Activated CD4-positive, alpha-beta T cell treated with anti-CD3 and anti-CD28 coated beads for 4 hours (primary cell): ENCODE measurements at regions not wholly inside any gene's neighbourhood (a gene's known extent, or its start where the extent isn't known, plus 50 kb on each side); places are given as distances from the start of the nearest gene placed in this dataset.

ENCODE experiments used
- DNase-seq, 2 donors: peaks; one replicate each; pipeline ENCODE4 v3.0.0-alpha.2; 2020

DNA sequence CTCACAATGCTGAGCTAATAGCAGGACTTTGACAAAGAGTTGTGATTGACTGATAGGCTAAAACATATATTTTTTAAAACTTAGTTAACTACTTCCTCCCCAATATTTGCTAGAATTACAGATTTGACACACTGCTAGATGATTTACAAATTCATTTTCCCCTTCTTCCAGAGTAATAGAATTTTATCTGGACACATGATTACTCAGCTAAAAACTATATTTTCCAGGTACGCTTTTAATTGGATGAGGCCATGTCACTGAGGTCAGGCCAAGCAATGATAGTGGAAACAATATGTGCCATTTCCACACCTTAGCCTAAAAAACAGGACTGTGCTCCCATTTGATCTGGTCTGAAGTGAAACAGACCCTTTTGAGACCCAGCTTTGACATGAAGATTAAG, 193.3 kb upstream of the PGRMC2 start:
- DNase-seq, result no peak

DNA sequence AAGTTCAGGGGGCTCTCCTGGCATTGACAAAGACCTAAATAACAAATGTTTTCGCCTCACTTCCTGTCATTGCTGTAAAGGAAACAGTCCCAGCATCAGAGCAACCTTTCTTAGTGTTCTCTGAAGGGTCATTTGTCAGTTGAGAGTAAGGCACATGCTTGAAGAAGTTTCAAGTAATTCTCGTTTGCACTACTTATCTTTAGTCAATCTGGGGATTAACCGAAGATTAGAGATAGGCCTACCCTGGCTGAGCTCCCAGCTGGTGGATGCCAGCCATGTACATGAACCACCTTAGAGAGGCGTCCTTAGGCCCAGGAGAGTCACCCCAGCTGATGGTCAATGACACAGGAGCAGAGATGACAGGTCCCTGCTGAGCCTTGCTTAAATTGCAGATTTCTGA, 189.9 kb upstream of the PGRMC2 start:
- DNase-seq, result no peak

DNA sequence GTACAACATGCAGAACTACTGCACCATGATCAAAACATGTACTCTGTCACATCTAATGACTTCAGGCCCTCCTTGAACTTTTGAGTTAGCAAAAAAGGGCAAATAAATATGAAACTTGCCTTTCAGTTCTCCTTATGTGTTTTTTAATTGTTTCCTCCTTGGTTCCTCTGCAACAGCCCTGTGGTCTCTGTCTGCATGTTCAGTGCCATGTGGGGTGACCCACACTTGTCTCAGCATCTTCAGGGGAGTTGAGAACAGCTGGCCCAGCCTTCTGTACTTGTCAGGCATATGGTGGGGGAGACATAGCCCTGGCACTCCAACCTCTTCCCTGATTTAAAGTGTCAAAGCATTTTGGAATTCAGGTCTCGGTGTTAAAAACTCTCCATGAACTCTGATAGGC, 188.0 kb upstream of the PGRMC2 start:
- no peak for DNase-seq

DNA sequence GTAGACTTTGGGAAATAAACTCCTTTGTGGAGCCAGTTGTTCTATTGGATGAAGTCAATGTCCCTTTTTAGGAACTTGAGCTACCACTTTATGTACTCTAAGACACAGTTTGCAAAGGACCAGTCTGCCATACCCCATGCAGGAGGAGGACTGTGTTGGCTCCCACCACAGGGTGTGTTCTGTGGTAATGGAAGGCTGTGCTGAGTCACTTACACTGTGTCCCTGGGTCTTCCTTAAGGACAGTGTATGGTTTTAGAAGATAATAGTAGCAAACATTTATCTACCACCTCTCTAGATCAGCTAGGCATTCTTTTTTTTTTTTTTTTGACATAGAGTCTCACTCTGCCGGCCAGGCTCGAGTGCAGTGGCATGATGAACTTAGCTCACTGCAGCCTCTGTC, 184.0 kb upstream of the PGRMC2 start:
- DNase-seq, result no peak

- no peak for DNase-seq
Measured at GRCh38 chr4:128470492-128471053, 183.0 kb upstream of the PGRMC2 start.

DNA sequence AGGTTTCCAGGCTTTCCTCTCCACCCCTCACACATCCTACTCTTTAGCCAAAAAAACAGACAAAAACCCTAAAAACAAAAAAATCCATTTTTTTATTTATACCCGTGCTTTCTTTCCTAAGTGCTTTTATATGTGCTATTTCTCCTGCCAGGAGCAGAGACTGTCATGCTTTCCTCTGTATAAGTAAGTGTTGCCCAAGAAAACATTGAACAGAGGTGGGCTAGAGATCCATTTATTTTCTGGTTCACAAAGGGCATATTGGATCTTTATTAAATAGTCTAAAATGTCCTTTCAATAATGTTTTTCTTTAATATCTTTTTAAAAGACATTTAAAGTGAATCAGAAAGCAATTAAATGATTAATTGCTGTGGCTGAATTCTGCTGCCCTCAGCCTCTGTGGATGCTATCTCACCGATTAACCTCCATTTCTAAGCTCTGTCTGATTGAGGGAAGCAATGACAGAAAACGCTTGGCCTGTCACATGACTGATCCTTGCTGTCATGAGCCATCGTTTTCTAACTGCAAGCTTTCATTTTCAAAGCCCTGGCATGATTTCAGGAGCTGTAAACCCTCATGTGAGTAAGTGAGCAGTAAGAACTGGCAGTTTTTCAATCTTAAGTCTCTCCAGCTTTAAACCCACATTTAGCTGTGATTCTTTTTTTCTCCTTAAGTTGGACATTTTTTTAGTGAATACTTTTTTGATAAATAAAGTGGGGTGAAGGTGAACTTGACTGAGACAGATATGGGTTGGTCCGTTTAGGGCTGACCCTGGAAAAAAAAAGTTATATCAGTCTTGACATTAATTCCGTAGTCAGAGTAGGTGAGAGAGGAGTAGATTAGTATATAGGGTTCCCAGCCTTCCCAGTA, 180.7 kb upstream of the PGRMC2 start:
- no peak for DNase-seq

- DNase-seq, result no peak
Measured at GRCh38 chr4:128465523-128465922, 177.9 kb upstream of the PGRMC2 start.

DNA sequence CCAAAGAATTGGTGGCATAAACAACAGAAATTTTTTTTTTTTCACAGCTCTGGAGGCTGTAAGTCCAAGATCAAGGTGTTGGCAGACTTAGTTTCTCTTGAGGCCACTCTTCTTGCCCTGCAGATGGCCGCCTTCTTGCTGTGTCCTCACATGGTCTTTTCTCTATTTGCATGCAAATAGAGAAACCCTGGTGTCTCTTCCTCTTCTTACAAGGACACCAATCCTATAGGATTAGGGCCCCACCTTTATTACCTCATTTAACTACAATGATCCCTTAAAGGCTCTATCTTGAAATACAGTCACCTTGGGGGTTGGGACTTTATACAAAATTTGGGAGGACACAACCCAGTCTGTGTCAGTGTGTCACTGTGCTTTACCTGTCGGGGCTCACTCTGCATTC, 175.4 kb upstream of the PGRMC2 start:
- DNase-seq, result no peak

DNA sequence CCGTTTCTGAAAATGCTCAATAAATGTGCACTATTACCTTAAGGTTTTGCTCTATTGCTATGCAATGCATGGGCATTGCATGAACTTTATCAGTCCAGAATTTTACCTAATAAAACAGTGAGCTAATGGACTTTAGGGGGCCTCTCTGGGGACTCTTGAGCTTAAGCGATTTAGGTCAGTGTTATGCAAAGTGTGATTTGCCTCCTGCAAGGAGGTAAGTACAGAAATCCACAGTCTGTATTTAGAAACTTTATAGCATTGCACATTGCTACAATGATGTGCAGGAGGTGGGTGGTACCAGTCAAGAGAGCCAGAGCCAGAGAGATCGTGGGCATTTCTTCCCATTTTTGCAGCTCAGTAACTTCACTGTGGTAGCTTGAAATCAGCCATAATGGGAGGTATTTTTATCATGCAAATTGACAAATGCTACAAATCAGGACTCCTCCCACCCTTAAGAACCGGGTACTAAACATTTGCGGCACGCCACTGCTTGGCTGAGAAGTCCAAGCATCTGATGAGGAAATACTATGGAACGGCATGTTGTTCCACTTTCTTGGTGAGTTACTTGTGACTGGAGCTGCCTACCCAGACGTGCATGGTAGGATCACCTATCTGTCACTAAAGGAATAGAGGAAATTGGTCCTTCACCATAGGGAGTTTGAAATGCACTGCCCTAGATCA, 174.6 kb upstream of the PGRMC2 start:
- DNase-seq, result no peak

DNA sequence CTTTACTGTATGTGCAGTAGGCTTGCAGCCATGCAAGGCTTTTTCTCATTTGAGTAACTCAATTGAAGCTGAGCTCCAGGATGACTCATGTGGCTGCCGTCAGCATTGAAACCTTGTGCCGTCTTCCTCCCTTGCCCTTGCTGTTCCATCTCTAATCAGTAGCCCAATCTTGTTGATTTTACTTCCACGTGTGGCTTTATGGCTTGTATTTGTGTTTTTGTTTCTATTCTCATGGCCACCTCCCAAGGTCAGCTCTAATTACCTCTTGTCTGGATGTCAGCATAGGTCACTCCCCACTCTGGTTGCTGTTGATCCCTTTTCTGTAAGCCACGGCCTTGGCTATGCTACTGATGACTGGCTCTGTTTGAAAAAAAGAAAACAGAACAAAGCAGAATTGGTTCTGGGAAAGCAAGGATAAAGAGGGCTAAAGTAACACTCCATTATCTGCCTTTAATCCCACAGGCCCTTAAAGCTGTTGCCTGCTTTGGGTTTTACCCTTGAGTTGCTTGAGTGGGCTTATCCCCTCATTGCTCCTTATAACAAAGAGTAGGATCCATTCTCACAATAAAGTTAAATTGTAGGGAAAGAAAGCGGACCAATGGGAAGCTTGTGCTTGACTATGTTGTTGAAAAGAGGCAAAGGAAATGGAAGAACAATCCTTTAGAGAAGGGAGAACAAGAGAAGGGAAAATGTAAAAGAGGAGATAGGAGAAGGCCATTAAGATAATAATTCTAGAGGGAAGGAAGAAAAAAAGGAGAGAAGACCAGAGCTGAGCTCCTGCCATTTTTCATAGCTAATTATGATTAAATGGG, 173.9 kb upstream of the PGRMC2 start:
- DNase-seq, result no peak

DNA sequence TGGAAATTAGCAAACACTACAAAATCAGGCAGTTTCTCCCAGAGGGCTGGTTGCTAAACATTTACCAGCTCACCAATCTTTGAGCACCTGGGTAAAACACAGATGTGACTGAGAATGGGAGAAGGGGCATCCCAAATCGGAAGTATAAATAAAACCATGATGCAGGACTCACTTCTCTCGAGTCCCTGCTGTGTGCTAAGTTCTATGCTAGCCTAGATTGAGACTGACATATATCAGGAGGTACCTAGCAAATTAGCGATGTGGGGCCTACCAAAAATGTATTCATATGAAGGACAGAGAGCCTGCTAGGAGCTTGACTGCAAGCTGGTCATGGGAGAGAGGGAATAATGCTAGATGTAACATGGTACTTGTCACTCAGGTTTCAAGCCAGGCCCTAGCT, 171.9 kb upstream of the PGRMC2 start:
- no peak for DNase-seq

GRCh38 chr4:128458816-128459215, 171.2 kb upstream of the PGRMC2 start:
- DNase-seq, result no peak

DNA sequence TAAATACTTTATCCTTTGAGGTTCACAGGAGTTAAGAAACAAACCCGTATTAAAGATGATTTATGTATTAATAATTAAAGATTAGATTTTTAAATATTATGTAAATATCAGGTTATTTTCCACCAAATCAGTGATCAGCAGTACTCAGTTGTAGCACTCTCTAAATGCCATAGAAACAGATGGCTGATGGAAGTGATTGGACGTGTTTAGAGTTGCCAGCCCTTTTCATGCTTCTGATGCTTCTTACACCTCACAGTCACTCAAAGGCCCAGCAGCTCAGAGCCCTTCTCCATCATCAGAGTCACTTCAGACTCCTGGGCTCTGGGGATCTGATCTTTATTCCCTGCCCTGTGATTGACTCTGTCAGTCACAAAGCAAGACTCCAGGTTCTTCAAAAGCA, 170.1 kb upstream of the PGRMC2 start:
- DNase-seq, result no peak

GRCh38 chr4:128456171-128456570, 168.6 kb upstream of the PGRMC2 start:
- DNase-seq, result no peak

- DNase-seq, result no peak
Measured at GRCh38 chr4:128455480-128455879, 167.9 kb upstream of the PGRMC2 start.

- DNase-seq, result no peak
Measured at GRCh38 chr4:128454881-128455280, 167.3 kb upstream of the PGRMC2 start.

GRCh38 chr4:128454281-128454871, 166.8 kb upstream of the PGRMC2 start:
- peak; percentile 54 to 56 for DNase-seq

DNA sequence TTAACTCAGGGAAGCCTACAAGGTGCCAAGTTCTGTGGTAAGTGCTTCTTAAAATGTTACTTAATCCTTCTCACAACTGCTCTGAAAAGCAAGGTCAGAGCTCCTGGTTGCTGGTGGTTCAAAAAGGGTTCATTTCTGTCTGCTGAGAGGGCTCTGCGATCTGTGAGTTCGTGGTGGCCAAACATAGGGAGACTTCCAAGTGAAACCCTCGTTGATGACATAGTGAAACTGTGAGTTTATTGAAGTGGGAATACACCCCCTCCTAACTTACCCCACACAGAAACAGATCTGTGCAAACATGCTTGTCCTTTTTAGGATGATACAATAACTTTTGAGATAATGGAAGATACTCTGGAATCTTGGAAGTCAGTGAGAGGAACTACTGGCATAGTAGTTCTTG, 164.8 kb upstream of the PGRMC2 start:
- no peak for DNase-seq

DNA sequence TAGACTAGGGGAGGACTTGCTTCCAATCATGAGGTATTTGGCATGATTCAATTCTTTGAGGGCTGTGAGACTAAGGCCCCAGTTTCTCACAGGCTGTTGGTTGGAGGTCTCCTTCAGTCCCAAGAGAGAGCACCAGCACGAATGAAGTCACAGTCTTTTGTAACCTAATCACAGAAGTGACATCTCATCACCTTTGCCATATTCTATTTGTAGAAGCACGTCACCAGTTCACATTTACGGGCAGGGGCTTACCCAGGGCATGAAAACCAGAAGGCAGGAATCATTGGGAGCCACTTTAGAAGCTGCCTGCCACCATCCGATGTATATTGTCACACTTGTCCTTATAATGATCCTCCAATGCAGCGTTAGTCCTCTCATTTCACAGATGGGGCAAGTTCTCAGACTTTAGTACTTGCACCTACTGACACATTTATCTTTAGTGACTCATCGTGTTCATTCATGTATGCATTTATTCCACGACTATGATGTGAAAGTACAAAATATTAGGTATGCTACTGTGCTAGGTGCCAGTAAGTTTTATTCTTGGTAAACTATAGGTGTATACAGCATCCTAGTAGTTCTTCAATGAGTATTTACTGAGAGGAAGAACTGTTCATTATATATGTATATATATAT, 163.8 kb upstream of the PGRMC2 start:
- DNase-seq, result no peak

DNA sequence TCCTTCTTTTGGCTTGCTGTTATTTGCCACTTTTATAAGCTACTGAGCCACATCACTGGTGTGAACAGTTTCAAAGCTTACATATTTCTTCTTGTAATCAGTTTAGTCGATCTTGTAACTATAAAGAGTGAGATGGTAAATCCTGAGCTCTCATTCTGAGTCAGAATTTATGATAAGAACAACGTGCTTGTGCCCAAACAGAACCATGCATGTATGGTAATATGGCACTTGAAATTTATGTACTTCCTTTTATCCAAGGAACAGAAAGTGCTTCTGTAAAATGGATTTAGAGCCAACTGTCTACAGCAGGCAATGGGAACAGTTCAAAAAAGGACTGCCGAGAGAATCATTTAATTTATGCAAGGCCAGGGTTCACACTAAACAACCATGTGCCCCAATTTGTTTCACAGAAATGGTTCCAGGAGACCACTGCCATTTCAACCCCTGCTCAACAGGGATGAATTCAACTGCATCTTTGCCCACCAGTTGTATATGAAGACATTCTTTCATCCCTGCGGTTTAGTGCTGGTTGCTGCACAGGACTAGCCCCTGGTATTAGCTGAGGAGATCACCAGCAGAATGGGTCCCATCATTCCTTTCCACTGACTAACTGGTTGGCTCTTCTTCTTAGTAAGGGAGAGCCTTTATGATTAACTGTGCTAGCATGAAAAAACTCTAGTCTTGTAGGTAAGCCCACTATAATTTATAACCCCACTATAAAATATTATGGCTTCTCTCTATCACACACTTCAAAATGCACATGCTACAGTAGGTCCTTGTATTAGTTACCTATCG, 162.9 kb upstream of the PGRMC2 start:
- no peak for DNase-seq

DNA sequence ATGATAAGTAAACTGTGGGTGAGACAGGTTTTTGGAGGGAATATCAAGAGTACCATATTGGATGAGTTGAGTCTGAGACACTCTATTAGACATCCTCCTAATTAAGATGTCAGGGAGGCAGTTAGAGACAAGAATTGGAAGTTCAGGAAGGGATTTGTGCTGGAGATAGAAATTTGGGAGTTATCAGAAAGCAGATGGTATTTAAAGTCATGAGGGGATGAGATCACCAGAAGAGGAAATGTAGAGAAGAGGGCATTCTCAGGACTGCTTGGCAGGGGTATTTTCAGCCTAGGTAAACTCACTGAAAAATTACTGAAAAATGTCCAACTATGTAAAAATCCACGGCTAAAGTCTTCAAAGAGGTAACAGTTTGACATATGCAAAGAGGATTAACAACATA, 161.6 kb upstream of the PGRMC2 start:
- no peak for DNase-seq
